ENCODE measurements at regions not wholly inside any gene's neighbourhood (a gene's known extent, or its start where the extent isn't known, plus 50 kb on each side); places are given as distances from the start of the nearest gene placed in this dataset.

DNA sequence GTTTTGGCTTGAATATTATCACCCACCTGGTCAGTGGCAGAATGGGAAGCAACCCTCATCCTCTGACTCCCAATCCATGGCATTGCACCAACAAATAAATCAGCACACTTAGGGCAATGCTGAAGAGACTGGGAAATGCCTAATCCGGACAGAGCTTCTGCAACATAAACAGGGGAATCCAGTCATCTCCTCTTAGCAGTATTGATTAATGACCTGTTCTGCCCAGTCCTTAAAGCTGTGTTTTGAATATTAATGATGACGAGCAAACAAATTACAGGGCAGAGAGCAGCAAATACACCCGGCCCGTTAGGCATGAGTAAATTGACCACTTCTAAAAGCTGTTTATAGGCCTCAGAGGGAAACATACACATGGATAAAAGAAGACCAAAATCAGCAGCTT lies 77.0 kb upstream of the B3GAT2 start:
- no peak for DNase-seq
- no peaks in the 10 kb centered on the region for H3K27me3 ChIP-seq
- no peaks in the 10 kb centered on the region for H3K4me1 ChIP-seq
- H3K4me3 ChIP-seq = no peak overlapping the region
- H3K36me3 ChIP-seq = no peaks in the 10 kb centered on the region
- intact Hi-C loops (cut with DNase I; ENCODE audit: low total_unique reads) = no loop called here
- H3K27ac ChIP-seq = no peak overlapping the region
- 35 to 39% methylated on average over 4 of the region's 4 CpGs for WGBS, 2 donors (ENCODE audit: low coverage in 1 of 2)
- in situ Hi-C loops (cut with MboI; ENCODE audit: low pct_ligation_motif_present in 1 of 4, low pct_unique_long_range_greater_than_20kb in 1 of 4, low sequenced_read_pairs in 3 of 4) = loop anchor here in 1 of 4 donors (25.0 kb wide), 1 partner anchor 303 kb away; no protein-coding TSS in a partner anchor
- TF ChIP-seq POLR2AphosphoS5 (IDR thresholded peaks at IDR 0.05) (no peak), EP300 (IDR thresholded peaks at IDR 0.05; ENCODE audit: low read depth) (no peak), POLR2A (IDR thresholded peaks at IDR 0.05) (no peak), CTCF (IDR thresholded peaks at IDR 0.05) (no peak)
- no peaks in the 10 kb centered on the region for H3K9me3 ChIP-seq

DNA sequence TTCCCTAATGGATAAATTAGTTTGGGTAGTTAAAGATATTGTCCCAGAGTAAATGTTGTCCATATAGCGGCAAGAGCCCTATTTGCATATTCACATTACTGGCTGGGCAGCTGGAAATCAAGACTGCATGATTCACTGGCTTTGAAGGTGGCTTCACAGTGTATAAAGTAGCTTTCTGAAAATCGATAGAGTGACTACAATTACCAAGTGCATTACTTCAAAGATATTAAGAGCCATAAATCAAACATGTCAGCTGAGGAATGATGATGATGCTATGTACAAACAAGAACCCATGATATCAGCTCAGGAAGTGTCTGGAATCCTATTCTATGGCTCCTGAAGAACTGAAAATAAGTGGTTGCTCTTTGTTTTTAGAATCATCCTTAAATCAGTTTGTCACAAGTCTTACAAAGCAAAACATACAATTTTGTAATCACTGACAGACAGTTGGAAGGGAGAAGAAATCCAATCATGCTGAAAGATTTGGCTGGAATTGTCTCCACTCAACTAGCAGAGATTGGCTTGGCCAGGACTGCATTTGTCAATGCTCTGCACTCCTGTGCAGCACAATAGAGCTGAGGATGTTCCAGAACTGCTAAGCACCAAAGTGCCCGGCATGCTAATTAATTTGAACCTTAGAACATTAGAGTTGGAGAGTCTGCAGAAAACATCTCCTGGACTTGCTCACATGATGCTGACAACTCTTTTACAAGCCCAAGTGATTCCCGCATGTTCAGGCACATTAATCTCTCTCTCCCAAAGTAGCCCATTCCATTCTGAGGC lies 77.9 kb upstream of the B3GAT2 start:
- H3K27ac ChIP-seq = no peak overlapping the region
- no peaks in the 10 kb centered on the region for H3K9me3 ChIP-seq
- intact Hi-C loops (cut with DNase I; ENCODE audit: low total_unique reads) (no loop called here), in situ Hi-C loops (cut with MboI; ENCODE audit: low pct_ligation_motif_present in 1 of 4, low pct_unique_long_range_greater_than_20kb in 1 of 4, low sequenced_read_pairs in 3 of 4) (loop anchor here in 1 of 4 donors (25.0 kb wide), 1 partner anchor 303 kb away; no protein-coding TSS in a partner anchor)
- 72 to 86% methylated on average over 3 to 4 of the region's 4 CpGs for WGBS, 2 donors (ENCODE audit: low coverage in 1 of 2)
- H3K36me3 ChIP-seq = no peaks in the 10 kb centered on the region
- H3K27me3 ChIP-seq = no peaks in the 10 kb centered on the region
- no peak for DNase-seq
- no peaks in the 10 kb centered on the region for H3K4me1 ChIP-seq
- TF ChIP-seq POLR2A (IDR thresholded peaks at IDR 0.05) (no peak), EP300 (IDR thresholded peaks at IDR 0.05; ENCODE audit: low read depth) (no peak), CTCF (IDR thresholded peaks at IDR 0.05) (no peak), POLR2AphosphoS5 (IDR thresholded peaks at IDR 0.05) (no peak)
- H3K4me3 ChIP-seq = no peak overlapping the region

DNA sequence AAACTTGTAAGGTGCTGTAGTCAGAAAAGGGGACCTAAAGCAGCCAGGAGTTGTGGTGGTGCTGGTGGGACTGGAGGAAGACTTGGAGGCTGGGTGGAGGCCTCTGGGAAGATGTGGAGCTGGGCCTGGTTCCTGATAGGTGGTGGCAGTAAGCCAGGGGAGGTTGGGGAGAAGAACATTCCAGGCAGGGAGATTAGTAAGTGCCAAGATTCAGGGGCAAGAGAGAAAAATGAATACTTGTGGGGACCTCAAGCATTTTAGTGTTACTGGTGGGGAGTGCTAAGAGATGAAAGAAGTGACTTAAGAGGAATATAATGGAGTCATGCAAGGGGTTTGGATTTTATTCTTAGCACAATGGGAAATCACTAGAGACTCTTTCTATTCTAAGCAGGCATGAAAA lies 79.0 kb upstream of the B3GAT2 start:
- Histone ChIP-seq H3K9me3 (no peaks in the 10 kb centered on the region), H3K27ac (no peak overlapping the region), H3K4me1 (no peaks in the 10 kb centered on the region), H3K27me3 (no peaks in the 10 kb centered on the region), H3K4me3 (no peak overlapping the region), H3K36me3 (no peaks in the 10 kb centered on the region)
- TF ChIP-seq CTCF (IDR thresholded peaks at IDR 0.05) (no peak), POLR2AphosphoS5 (IDR thresholded peaks at IDR 0.05) (no peak), EP300 (IDR thresholded peaks at IDR 0.05; ENCODE audit: low read depth) (no peak), POLR2A (IDR thresholded peaks at IDR 0.05) (no peak)
- intact Hi-C loops (cut with DNase I; ENCODE audit: low total_unique reads) = no loop called here
- DNase-seq = no peak
- in situ Hi-C loops (cut with MboI; ENCODE audit: low pct_ligation_motif_present in 1 of 4, low pct_unique_long_range_greater_than_20kb in 1 of 4, low sequenced_read_pairs in 3 of 4) = loop anchor here in 1 of 4 donors (25.0 kb wide), 1 partner anchor 301 kb away; no protein-coding TSS in a partner anchor

GRCh38 chr6:71038711-71039344 lies 82.0 kb upstream of the B3GAT2 start:
- in situ Hi-C loops (cut with MboI; ENCODE audit: low pct_ligation_motif_present in 1 of 4, low pct_unique_long_range_greater_than_20kb in 1 of 4, low sequenced_read_pairs in 3 of 4) = loop anchor here in 1 of 4 donors (25.0 kb wide), 1 partner anchor 298 kb away; no protein-coding TSS in a partner anchor
- Histone ChIP-seq H3K9me3 (no peaks in the 10 kb centered on the region), H3K4me1 (no peaks in the 10 kb centered on the region), H3K4me3 (no peak overlapping the region), H3K36me3 (no peaks in the 10 kb centered on the region), H3K27ac (no peak overlapping the region), H3K27me3 (no peaks in the 10 kb centered on the region)
- intact Hi-C loops (cut with DNase I; ENCODE audit: low total_unique reads) = no loop called here
- DNase-seq = no peak
- no peak for TF ChIP-seq CTCF (IDR thresholded peaks at IDR 0.05)
- no peak for TF ChIP-seq POLR2A (IDR thresholded peaks at IDR 0.05)
- no peak for TF ChIP-seq POLR2AphosphoS5 (IDR thresholded peaks at IDR 0.05)
- TF ChIP-seq EP300 (IDR thresholded peaks at IDR 0.05; ENCODE audit: low read depth) = no peak
- 57 to 70% methylated on average over 6 to 8 of the region's 8 CpGs for WGBS, 2 donors (ENCODE audit: low coverage in 1 of 2)

Data from transverse colon (tissue), 4 donors.